Colonic mucosa (tissue), 4 donors: ENCODE measurements at regions not wholly inside any gene's neighbourhood (a gene's known extent, or its start where the extent isn't known, plus 50 kb on each side); places are given as distances from the start of the nearest gene placed in this dataset.

Experiments
- DNase-seq: peaks from one replicate; pipeline ENCODE4 v3.0.0-alpha.2; 2020
- H3K27ac ChIP-seq: fragments of 200-600 bp; one replicate; pipeline ENCODE4 v1.8.0; 2021
- H3K27me3 ChIP-seq: fragments of 200-600 bp; one replicate; pipeline ENCODE4 v1.8.0; 2021
- H3K36me3 ChIP-seq: fragments of 200-600 bp; one replicate; pipeline ENCODE4 v1.8.0; 2021
- H3K4me1 ChIP-seq: fragments of 200-600 bp; one replicate; pipeline ENCODE4 v1.8.0; 2021; ENCODE audit warnings: mild to moderate bottlenecking
- H3K4me3 ChIP-seq: fragments of 200-600 bp; one replicate; pipeline ENCODE4 v1.8.0; 2021
- H3K9ac ChIP-seq, 2 donors: one replicate each; pipeline ENCODE4 v1.7.0; 2013; ENCODE audit warnings: control low read depth in 2 of 2, low read depth in 2 of 2, low read length in 2 of 2
- H3K9me3 ChIP-seq: fragments of 200-600 bp; one replicate; pipeline ENCODE4 v1.8.0; 2021
- intact Hi-C: fragments of 100-400 bp; cut with DNase I; formaldehyde crosslinking; loops from one replicate; pipeline ENCODE4 v1.14.1; 2022
- TF ChIP-seq, protein P1 (sequence below): fragments of 200-600 bp; IDR thresholded peaks from one replicate; pipeline ENCODE4 v1.8.0; 2022; ENCODE audit warnings: antibody characterized with exemption, mild to moderate bottlenecking
- donor health status: healthy.
- donor health status: DM: no; HTN: no; CAD: no.
- donor health status: DM: no; HTN: no; CAD: no.

DNA sequence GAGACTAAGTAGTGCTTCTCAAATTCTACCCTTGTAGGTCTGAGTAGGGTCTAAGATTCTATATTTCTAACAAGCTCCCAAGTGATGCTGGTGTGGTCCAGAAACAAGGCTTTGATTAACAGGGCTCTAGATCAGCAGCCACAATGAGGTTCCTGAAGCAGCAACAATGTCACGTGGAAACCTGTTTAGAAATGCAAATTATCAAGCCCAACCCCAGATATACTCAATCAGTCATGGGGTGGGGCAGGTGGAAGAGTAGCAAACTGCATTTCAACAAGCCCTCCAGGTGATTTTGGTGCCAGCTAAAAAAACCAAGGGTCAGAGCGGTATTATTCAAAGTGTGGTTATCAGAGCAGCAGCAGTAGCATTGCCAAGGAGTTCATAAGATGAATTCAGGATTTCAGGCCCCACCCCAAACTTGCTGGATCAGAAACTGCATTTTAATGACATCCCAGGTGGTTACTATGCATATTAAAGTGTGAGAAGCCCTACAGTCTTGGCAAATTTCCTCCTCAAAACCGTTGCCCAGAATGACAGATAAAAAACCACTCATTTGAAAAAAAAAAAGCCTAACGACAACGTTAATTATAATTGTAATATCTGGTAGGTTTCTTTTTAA is 199.2 kb downstream of the AHR start:
- H3K4me3 ChIP-seq: no peak overlapping the region
- no peaks in the 10 kb centered on the region for H3K36me3 ChIP-seq
- H3K27ac ChIP-seq: no peak overlapping the region
- TF ChIP-seq, protein P1, sequence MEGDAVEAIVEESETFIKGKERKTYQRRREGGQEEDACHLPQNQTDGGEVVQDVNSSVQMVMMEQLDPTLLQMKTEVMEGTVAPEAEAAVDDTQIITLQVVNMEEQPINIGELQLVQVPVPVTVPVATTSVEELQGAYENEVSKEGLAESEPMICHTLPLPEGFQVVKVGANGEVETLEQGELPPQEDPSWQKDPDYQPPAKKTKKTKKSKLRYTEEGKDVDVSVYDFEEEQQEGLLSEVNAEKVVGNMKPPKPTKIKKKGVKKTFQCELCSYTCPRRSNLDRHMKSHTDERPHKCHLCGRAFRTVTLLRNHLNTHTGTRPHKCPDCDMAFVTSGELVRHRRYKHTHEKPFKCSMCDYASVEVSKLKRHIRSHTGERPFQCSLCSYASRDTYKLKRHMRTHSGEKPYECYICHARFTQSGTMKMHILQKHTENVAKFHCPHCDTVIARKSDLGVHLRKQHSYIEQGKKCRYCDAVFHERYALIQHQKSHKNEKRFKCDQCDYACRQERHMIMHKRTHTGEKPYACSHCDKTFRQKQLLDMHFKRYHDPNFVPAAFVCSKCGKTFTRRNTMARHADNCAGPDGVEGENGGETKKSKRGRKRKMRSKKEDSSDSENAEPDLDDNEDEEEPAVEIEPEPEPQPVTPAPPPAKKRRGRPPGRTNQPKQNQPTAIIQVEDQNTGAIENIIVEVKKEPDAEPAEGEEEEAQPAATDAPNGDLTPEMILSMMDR: no peak
- no peak for DNase-seq
- intact Hi-C loops: no loop called here
- H3K9ac ChIP-seq: no peak overlapping the region
- H3K4me1 ChIP-seq: no peaks in the 10 kb centered on the region
- H3K27me3 ChIP-seq: no peaks in the 10 kb centered on the region
- H3K9me3 ChIP-seq: no peaks in the 10 kb centered on the region

DNA sequence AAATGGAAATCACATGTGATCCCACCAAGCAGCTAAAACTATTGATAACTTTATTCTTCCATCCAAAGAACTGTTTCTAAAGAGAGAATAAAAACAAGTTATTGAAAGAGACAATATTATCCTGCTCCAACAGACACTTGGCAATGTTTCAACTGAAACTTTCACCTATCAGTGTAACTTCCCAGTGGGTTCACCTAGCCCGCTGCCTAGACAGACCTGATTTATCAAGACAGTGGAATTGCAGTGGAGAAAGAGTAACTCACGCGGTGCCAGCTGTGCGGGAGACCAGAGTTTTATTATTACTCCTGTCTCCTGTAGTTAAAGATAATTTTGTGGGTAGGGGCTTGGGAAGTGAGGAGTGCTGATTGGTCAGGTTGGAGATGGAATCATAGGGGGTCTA is 199.8 kb downstream of the AHR start:
- DNase-seq: no peak
- TF ChIP-seq, protein P1: no peak

DNA sequence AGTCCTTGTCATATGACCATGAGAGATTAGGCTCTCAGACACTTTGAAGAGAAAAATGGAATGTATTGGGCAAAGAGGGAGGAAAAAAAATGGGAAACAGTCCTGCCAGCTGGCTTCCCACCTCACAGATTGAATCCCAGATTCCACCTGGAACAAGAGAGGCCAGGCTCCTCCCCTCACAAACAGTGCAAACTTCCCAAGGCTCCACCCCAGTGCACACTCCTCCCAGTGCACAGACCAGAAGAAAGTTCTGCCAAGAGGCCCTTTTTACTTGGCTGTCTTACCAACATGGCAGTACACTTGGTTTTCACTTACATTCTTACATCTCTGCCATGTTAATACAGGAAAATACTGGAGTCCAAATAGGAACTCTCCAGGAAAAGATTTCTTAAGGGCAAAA is 202.3 kb downstream of the AHR start:
- Histone ChIP-seq H3K9me3 (no peaks in the 10 kb centered on the region), H3K4me1 (no peaks in the 10 kb centered on the region), H3K36me3 (no peaks in the 10 kb centered on the region), H3K4me3 (no peak overlapping the region), H3K27me3 (no peaks in the 10 kb centered on the region), H3K9ac (no peak overlapping the region), H3K27ac (no peak overlapping the region)
- DNase-seq: no peak
- TF ChIP-seq, protein P1: no peak
- intact Hi-C loops: no loop called here

More for the DNA sequence above, 199.8 kb downstream of the AHR start:
- Histone ChIP-seq H3K27me3 (no peaks in the 10 kb centered on the region), H3K4me1 (no peaks in the 10 kb centered on the region), H3K36me3 (no peaks in the 10 kb centered on the region), H3K9ac (no peak overlapping the region), H3K9me3 (no peaks in the 10 kb centered on the region), H3K4me3 (no peak overlapping the region), H3K27ac (no peak overlapping the region)
- intact Hi-C loops: no loop called here

DNA sequence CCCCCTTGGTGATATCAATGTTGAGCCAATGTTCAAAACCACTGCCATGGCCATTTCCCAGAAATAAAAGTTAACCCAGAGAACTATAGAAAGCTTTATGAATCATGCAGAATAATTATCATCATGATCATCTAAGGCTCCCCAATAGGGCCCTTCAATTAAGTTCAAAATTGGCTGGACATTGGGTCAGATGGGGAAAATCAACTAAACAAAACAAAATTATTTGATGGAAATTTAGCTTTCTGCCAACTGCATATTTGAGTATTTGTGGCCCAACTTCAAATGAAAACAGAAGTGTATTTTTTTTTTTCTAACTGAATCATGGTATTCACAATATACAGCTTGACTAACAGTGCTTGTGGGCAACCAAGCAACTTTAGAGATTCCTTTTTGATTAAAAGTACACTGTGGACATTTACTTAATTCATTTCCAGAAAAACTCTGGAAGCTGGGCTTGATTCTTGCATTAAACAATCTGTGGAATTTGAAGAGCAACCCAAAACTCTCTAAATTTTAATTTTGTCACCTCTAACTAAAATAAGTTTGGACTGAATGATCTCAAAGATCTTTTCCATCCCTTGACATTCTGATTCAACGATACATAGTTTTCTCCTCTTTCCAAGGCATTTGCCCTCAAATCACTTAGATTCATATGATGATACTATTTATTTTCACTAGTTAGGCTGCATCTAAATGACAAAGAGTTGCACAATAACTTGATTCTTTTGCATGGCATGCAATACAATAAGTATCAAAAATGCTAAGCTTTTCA is 203.2 kb downstream of the AHR start:
- H3K9ac ChIP-seq: no peak overlapping the region
- H3K4me1 ChIP-seq: no peaks in the 10 kb centered on the region
- no peak for DNase-seq
- no peaks in the 10 kb centered on the region for H3K36me3 ChIP-seq
- H3K27me3 ChIP-seq: no peaks in the 10 kb centered on the region
- intact Hi-C loops: no loop called here
- TF ChIP-seq, protein P1: no peak
- H3K4me3 ChIP-seq: no peak overlapping the region
- H3K27ac ChIP-seq: no peak overlapping the region
- no peaks in the 10 kb centered on the region for H3K9me3 ChIP-seq

DNA sequence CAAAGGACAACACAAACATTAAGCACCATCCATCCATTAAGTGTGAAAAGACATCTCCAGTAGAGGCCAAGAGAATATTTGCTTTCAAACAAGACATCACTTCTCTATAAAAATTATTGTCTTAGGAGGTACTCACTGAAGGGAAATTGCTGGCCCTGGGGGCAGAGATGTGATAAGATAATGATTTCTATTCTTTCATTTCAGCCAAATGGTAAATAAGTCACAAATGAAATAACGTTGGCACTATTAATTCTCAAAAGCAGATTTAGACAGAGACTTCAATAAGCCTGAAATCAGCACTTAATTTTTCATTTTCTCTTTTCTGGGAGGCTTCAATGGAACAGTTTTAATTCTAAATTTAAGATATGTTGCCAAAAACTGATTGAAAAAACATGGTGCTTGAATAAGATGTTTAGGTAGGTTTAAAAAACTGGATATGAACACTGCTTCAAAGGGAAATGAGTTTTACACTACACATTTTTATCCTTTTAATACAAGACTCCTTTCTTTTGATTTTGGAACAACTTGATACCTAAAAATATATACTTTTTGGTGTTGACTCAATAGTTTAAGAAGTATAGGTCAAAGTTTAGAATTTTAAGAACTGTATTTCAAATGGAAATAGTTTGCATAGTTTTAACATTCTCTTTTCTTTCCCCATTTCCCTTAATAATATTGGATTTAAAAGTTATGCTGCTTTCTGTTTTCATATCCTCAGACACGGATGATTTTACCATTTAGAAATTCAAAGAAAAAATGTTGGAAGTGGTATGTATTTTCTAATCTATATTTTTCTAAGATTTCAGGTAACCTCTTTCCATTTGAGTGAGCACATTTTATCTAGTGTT is 204.0 kb downstream of the AHR start:
- Histone ChIP-seq H3K4me1 (no peaks in the 10 kb centered on the region), H3K27me3 (no peaks in the 10 kb centered on the region), H3K27ac (no peak overlapping the region), H3K36me3 (no peaks in the 10 kb centered on the region), H3K4me3 (no peak overlapping the region), H3K9me3 (no peaks in the 10 kb centered on the region), H3K9ac (no peak overlapping the region)
- TF ChIP-seq, protein P1: no peak
- intact Hi-C loops: no loop called here
- DNase-seq: no peak
